Panc1 (cell line): ENCODE measurements at regions not wholly inside any gene's neighbourhood (a gene's known extent, or its start where the extent isn't known, plus 50 kb on each side); places are given as distances from the start of the nearest gene placed in this dataset.

Experiments
- ATAC-seq: fragments of 200-7000 bp; cut with Tn5 transposase; 2 replicates; pipeline ENCODE4 v1.9.1; 2020; ENCODE audit warnings: mild to moderate bottlenecking, moderate library complexity
- BruUV-seq: library from RNA; stranded (reverse); fragments of 400-500 nt; replicated peaks from 2 replicates; lab custom pipeline; 2021; lab: Mats Ljungman, UMichigan
- CTCF ChIA-PET: fragments of 300-600 bp; sonication (Branson Sonifier 250); formaldehyde crosslinking; loops from one replicate; lab custom pipeline; 2022; ENCODE audit warnings: antibody characterized with exemption; lab: Charles Lee
- POLR2A ChIA-PET: fragments of 300-600 bp; sonication (Branson Sonifier 250); formaldehyde crosslinking; loops from one replicate; lab custom pipeline; 2022; ENCODE audit warnings: antibody characterized with exemption; lab: Charles Lee
- DNase-seq: peaks from one replicate; pipeline ENCODE4 v3.0.0-alpha.2; 2010; ENCODE audit warnings: low read depth, low spot score
- H3K27ac ChIP-seq: 2 replicates; pipeline ENCODE4 v1.5.1; 2011; ENCODE audit warnings: mild to moderate bottlenecking, low read length, inconsistent platforms
- H3K27me3 ChIP-seq: fragments of 200-500 bp; sonication (Bioruptor generic); 2 replicates; pipeline ENCODE4 v1.6.0; 2014; ENCODE audit warnings: low read length, inconsistent platforms; ENCODE audit not compliant: control insufficient read depth, insufficient read depth
- H3K36me3 ChIP-seq: fragments of 200-500 bp; sonication (Bioruptor generic); 2 replicates; pipeline ENCODE4 v1.5.1; 2014; ENCODE audit warnings: inconsistent platforms, mild to moderate bottlenecking, low read length, moderate library complexity; ENCODE audit not compliant: control insufficient read depth, insufficient read depth
- H3K4me1 ChIP-seq: 2 replicates; pipeline ENCODE4 v1.5.1; 2011; ENCODE audit warnings: inconsistent platforms, mild to moderate bottlenecking, low read length, moderate library complexity; ENCODE audit not compliant: control insufficient read depth, insufficient read depth
- H3K4me3 ChIP-seq, 2 experiments: 2 replicates each; pipeline ENCODE4 v1.5.1; 2011 to 2012; ENCODE audit warnings: low read depth in 2 of 2, low read length in 2 of 2, mild to moderate bottlenecking in 2 of 2, inconsistent platforms in 1 of 2, moderate library complexity in 1 of 2
- H3K9me3 ChIP-seq: fragments of 200-500 bp; sonication (Bioruptor generic); 2 replicates; pipeline ENCODE4 v1.5.1; 2014; ENCODE audit warnings: low read depth, mild to moderate bottlenecking, inconsistent platforms, low read length, moderate library complexity; ENCODE audit not compliant: control insufficient read depth, insufficient read depth
- POLR2AphosphoS5 ChIP-seq: IDR thresholded peaks from 2 replicates; pipeline ENCODE4 v1.6.1; 2012; ENCODE audit warnings: mild to moderate bottlenecking, low read depth, low read length, moderate library complexity
- REST ChIP-seq, 2 experiments: IDR thresholded peaks; 2 replicates each; pipeline ENCODE4 v1.6.1; 2011 to 2012; ENCODE audit warnings: low read depth in 2 of 2, control low read depth in 1 of 2, low read length in 1 of 2, mild to moderate bottlenecking in 1 of 2, moderate library complexity in 1 of 2; ENCODE audit not compliant: insufficient read depth in 1 of 2
- SIN3A ChIP-seq: IDR thresholded peaks from 2 replicates; pipeline ENCODE4 v1.6.1; 2012; ENCODE audit warnings: low read depth, mild to moderate bottlenecking, low read length, moderate library complexity, borderline replicate concordance; ENCODE audit not compliant: insufficient read depth
- TCF7L2 ChIP-seq: IDR thresholded peaks from 2 replicates; pipeline ENCODE4 v1.6.1; 2011; ENCODE audit warnings: mild to moderate bottlenecking, low read depth, low read length, inconsistent platforms
- in situ Hi-C: cut with HindIII; loops from 2 replicates; pipeline ENCODE4 v1.10.0; 2016; ENCODE audit warnings: low sequenced_read_pairs, low pct_unique_long_range_greater_than_20kb
- intact Hi-C: fragments of 100-400 bp; cut with micrococcal nuclease; formaldehyde crosslinking; loops from one replicate; pipeline ENCODE4 v1.10.0; 2022; ENCODE audit not compliant: unreplicated experiment
- TF ChIP-seq, protein P1 (sequence below): fragments of 450-650 bp; IDR thresholded peaks from 2 replicates; pipeline ENCODE4 v1.5.1; 2017; ENCODE audit warnings: mild to moderate bottlenecking

- Histone ChIP-seq H3K27me3 (no peaks in the 10 kb centered on the region), H3K27ac (no peak overlapping the region), H3K4me1 (no peaks in the 10 kb centered on the region), H3K4me3 (no peak overlapping the region), H3K36me3 (no peaks in the 10 kb centered on the region), H3K9me3 (no peaks in the 10 kb centered on the region)
- intact Hi-C loops (loop anchor here (10.0 kb wide), 1 partner anchor 1895 kb away; no protein-coding TSS in a partner anchor), in situ Hi-C loops (no loop called here)
- ChIA-PET POLR2A (no interaction called here), CTCF (no interaction called here)
- ATAC-seq (no peak), DNase-seq (no peak)
- BruUV-seq = no TSS peak
- TF ChIP-seq POLR2AphosphoS5 (no peak), SIN3A (no peak), REST (IDR thresholded peaks at IDR 0.05; ENCODE audit: insufficient read depth in 1 of 2, low read depth in 2 of 2, low read length in 1 of 2) (no peak), TCF7L2 (no peak)
- TF ChIP-seq, protein P1, sequence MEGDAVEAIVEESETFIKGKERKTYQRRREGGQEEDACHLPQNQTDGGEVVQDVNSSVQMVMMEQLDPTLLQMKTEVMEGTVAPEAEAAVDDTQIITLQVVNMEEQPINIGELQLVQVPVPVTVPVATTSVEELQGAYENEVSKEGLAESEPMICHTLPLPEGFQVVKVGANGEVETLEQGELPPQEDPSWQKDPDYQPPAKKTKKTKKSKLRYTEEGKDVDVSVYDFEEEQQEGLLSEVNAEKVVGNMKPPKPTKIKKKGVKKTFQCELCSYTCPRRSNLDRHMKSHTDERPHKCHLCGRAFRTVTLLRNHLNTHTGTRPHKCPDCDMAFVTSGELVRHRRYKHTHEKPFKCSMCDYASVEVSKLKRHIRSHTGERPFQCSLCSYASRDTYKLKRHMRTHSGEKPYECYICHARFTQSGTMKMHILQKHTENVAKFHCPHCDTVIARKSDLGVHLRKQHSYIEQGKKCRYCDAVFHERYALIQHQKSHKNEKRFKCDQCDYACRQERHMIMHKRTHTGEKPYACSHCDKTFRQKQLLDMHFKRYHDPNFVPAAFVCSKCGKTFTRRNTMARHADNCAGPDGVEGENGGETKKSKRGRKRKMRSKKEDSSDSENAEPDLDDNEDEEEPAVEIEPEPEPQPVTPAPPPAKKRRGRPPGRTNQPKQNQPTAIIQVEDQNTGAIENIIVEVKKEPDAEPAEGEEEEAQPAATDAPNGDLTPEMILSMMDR = no peak
Observed at GRCh38 chr3:165529451-165529850, 307.8 kb downstream of the BCHE start.

DNA sequence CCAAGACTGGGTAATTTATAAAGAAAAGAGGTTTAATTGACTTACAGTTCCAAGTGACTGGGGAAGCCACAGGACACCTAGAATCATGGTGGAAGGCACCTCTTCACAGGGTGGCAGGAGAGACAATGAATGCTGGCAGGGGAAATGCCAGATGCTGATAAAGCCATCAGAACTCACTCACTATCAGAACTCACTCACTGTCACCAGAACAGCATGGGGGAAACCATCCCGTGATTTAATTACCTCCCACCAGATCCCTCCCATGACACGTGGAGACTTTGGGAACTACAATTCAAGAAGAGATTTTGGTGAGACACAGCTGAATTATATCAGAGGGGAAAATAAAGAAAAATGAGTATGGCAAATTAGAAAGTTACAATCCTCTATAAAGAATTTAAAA, 310.9 kb downstream of the BCHE start:
- ATAC-seq (no peak), DNase-seq (no peak)
- H3K4me3 ChIP-seq = no peak overlapping the region
- H3K36me3 ChIP-seq = no peaks in the 10 kb centered on the region
- H3K27ac ChIP-seq = no peak overlapping the region
- in situ Hi-C loops = no loop called here
- H3K4me1 ChIP-seq = no peaks in the 10 kb centered on the region
- ChIA-PET CTCF (no interaction called here), POLR2A (no interaction called here)
- no TSS peak for BruUV-seq
- intact Hi-C loops = loop anchor here (10.0 kb wide), 1 partner anchor 1898 kb away; no protein-coding TSS in a partner anchor
- no peaks in the 10 kb centered on the region for H3K9me3 ChIP-seq
- H3K27me3 ChIP-seq = no peaks in the 10 kb centered on the region
- no peak for TF ChIP-seq REST (IDR thresholded peaks at IDR 0.05; ENCODE audit: insufficient read depth in 1 of 2, low read depth in 2 of 2, low read length in 1 of 2)
- no peak for TF ChIP-seq SIN3A
- TF ChIP-seq, protein P1 = no peak
- TF ChIP-seq POLR2AphosphoS5 = no peak
- TF ChIP-seq TCF7L2 = no peak
